HL-60 (cell line): ENCODE measurements at regions not wholly inside any gene's neighbourhood (a gene's known extent, or its start where the extent isn't known, plus 50 kb on each side); places are given as distances from the start of the nearest gene placed in this dataset.
"Not testable (repeated sequence)": the region's sequence is repeated elsewhere in the genome, so short reads cannot be mapped to it uniquely, and the experiment has no call there.

Experiments used
- GABPA ChIP-seq: IDR thresholded peaks from 2 replicates; pipeline ENCODE4 v1.6.1; 2012; ENCODE audit warnings: low read depth
- POLR2AphosphoS5 ChIP-seq: IDR thresholded peaks from 2 replicates; pipeline ENCODE4 v1.6.1; 2012; ENCODE audit warnings: low read depth
- SPI1 ChIP-seq: IDR thresholded peaks from 2 replicates; pipeline ENCODE4 v1.6.1; 2012; ENCODE audit warnings: low read depth, mild to moderate bottlenecking, borderline replicate concordance
- TF ChIP-seq, protein P1 (sequence below): IDR thresholded peaks from one replicate; pipeline ENCODE4 v1.5.1; 2011; ENCODE audit warnings: low read length, control low read depth, inconsistent platforms; ENCODE audit not compliant: insufficient read depth
- TF ChIP-seq, protein P2 (sequence below): IDR thresholded peaks from 2 replicates; pipeline ENCODE4 v1.6.1; 2012; ENCODE audit warnings: low read depth; ENCODE audit not compliant: insufficient replicate concordance

DNA sequence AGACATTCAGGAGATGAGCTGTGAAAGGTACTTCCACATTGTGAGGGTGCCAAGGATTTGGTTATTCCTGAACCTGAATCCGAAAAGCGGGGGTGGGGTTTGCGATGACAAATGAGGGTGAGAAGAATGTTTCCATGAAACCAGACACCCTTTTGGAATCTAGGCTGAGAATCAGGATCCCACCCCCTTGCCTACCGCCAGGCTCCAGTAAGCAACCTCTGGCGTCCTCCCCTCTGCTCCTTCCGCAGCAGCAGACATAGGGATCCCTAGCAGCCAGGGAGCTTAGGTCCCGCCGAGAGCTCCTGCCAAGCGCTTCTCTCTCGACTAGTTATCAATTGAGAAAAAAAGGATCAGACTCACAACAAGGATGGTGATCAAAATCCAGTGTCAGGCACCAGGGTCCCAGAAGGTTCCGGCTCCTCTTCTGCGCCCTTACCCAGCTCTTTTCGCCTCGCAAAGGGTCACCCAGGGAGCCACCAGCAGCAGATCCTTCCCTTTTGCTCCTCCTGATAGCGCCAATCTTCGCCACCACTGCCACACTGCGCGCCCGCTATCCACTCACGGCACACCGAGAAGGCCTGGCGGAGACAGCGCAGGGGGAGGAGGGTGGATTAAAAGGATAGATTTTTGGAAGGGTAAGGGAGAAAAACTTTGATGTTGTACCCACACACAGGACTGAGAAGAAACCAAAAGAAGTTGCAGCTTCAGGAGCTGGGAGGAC lies 859.5 kb downstream of the KCNJ18 start:
- TF ChIP-seq, protein P1, sequence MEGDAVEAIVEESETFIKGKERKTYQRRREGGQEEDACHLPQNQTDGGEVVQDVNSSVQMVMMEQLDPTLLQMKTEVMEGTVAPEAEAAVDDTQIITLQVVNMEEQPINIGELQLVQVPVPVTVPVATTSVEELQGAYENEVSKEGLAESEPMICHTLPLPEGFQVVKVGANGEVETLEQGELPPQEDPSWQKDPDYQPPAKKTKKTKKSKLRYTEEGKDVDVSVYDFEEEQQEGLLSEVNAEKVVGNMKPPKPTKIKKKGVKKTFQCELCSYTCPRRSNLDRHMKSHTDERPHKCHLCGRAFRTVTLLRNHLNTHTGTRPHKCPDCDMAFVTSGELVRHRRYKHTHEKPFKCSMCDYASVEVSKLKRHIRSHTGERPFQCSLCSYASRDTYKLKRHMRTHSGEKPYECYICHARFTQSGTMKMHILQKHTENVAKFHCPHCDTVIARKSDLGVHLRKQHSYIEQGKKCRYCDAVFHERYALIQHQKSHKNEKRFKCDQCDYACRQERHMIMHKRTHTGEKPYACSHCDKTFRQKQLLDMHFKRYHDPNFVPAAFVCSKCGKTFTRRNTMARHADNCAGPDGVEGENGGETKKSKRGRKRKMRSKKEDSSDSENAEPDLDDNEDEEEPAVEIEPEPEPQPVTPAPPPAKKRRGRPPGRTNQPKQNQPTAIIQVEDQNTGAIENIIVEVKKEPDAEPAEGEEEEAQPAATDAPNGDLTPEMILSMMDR: not testable (repeated sequence)
- TF ChIP-seq, protein P2, sequence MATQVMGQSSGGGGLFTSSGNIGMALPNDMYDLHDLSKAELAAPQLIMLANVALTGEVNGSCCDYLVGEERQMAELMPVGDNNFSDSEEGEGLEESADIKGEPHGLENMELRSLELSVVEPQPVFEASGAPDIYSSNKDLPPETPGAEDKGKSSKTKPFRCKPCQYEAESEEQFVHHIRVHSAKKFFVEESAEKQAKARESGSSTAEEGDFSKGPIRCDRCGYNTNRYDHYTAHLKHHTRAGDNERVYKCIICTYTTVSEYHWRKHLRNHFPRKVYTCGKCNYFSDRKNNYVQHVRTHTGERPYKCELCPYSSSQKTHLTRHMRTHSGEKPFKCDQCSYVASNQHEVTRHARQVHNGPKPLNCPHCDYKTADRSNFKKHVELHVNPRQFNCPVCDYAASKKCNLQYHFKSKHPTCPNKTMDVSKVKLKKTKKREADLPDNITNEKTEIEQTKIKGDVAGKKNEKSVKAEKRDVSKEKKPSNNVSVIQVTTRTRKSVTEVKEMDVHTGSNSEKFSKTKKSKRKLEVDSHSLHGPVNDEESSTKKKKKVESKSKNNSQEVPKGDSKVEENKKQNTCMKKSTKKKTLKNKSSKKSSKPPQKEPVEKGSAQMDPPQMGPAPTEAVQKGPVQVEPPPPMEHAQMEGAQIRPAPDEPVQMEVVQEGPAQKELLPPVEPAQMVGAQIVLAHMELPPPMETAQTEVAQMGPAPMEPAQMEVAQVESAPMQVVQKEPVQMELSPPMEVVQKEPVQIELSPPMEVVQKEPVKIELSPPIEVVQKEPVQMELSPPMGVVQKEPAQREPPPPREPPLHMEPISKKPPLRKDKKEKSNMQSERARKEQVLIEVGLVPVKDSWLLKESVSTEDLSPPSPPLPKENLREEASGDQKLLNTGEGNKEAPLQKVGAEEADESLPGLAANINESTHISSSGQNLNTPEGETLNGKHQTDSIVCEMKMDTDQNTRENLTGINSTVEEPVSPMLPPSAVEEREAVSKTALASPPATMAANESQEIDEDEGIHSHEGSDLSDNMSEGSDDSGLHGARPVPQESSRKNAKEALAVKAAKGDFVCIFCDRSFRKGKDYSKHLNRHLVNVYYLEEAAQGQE: not testable (repeated sequence)
- TF ChIP-seq POLR2AphosphoS5, GABPA, SPI1: not testable (repeated sequence)
